ENCODE measurements at regions not wholly inside any gene's neighbourhood (a gene's known extent, or its start where the extent isn't known, plus 50 kb on each side); places are given as distances from the start of the nearest gene placed in this dataset.

- no peak for DNase-seq (ENCODE audit: low read depth)
These were observed 279.3 kb upstream of the ANKRD55 start for GRCh38 chr5:56512313-56512996.

GRCh38 chr5:56511326-56511841, 278.3 kb upstream of the ANKRD55 start:
- DNase-seq (ENCODE audit: low read depth), result no peak

GRCh38 chr5:56508249-56508648, 275.1 kb upstream of the ANKRD55 start:
- no peak for DNase-seq (ENCODE audit: low read depth)

GRCh38 chr5:56507351-56507930, 274.3 kb upstream of the ANKRD55 start:
- DNase-seq (ENCODE audit: low read depth), result no peak

- DNase-seq (ENCODE audit: low read depth), result no peak
These were observed 273.3 kb upstream of the ANKRD55 start for GRCh38 chr5:56506211-56506965.

GRCh38 chr5:56503929-56504328, 270.8 kb upstream of the ANKRD55 start:
- DNase-seq (ENCODE audit: low read depth), result no peak

GRCh38 chr5:56501781-56502557, 268.8 kb upstream of the ANKRD55 start:
- no peak for DNase-seq (ENCODE audit: low read depth)

- DNase-seq (ENCODE audit: low read depth), result no peak
These were observed 266.8 kb upstream of the ANKRD55 start for GRCh38 chr5:56499901-56500300.

GRCh38 chr5:56499491-56499890, 266.4 kb upstream of the ANKRD55 start:
- no peak for DNase-seq (ENCODE audit: low read depth)

- DNase-seq (ENCODE audit: low read depth), result no peak
These were observed 265.7 kb upstream of the ANKRD55 start for GRCh38 chr5:56498759-56499395.

GRCh38 chr5:56496581-56497063, 263.5 kb upstream of the ANKRD55 start:
- no peak for DNase-seq (ENCODE audit: low read depth)

- no peak for DNase-seq (ENCODE audit: low read depth)
These were observed 261.2 kb upstream of the ANKRD55 start for GRCh38 chr5:56494300-56494731.

GRCh38 chr5:56493766-56494165, 260.6 kb upstream of the ANKRD55 start:
- DNase-seq (ENCODE audit: low read depth), result no peak

GRCh38 chr5:56493308-56493707, 260.2 kb upstream of the ANKRD55 start:
- DNase-seq (ENCODE audit: low read depth), result no peak

GRCh38 chr5:56492812-56493211, 259.7 kb upstream of the ANKRD55 start:
- DNase-seq (ENCODE audit: low read depth), result no peak

GRCh38 chr5:56490971-56491468, 257.9 kb upstream of the ANKRD55 start:
- no peak for DNase-seq (ENCODE audit: low read depth)

- DNase-seq (ENCODE audit: low read depth), result no peak
These were observed 256.1 kb upstream of the ANKRD55 start for GRCh38 chr5:56489272-56489671.

GRCh38 chr5:56487528-56488115, 254.5 kb upstream of the ANKRD55 start:
- no peak for DNase-seq (ENCODE audit: low read depth)

- no peak for DNase-seq (ENCODE audit: low read depth)
These were observed 249.2 kb upstream of the ANKRD55 start for GRCh38 chr5:56482363-56482762.

GRCh38 chr5:56481428-56482357, 248.6 kb upstream of the ANKRD55 start:
- DNase-seq (ENCODE audit: low read depth), result no peak
